ENCODE measurements at regions not wholly inside any gene's neighbourhood (a gene's known extent, or its start where the extent isn't known, plus 50 kb on each side); places are given as distances from the start of the nearest gene placed in this dataset.

DNA sequence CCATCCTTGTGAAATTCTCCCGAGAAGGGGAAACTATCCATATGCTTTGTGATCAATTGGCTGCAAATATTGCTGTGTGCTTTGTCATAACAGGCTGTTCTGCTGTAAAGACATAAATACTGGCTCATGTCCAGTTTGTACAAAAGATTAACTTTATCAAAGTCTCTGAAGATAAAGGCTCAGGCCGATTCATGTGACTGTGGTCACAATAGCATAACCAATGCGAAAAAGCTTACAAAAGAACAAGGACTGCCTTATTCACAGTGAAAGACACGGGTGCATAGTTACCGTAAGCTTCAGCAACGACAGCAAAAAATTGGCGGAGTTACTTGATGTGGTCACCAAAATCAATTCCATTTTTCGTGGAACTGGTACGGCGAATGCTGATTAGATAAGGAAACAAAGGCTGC, 173.6 kb upstream of the CHRM3 start:
- Histone ChIP-seq H3K9me3 (no peaks in the 10 kb centered on the region), H3K27me3 (no peaks in the 10 kb centered on the region), H3K4me1 (peaks cover 0 to 5% (median 0%) of the 10 kb centered on the region in 9 donors), H3K27ac (no peak overlapping the region), H3K36me3 (no peaks in the 10 kb centered on the region), H3K4me3 (peak overlapping the region in 1 of 10 donors; percentile 4)
- intact Hi-C loops (cut with DNase I), result no loop called here
- DNase-seq (no peak), ATAC-seq (no peak)
- TF ChIP-seq, protein P1, sequence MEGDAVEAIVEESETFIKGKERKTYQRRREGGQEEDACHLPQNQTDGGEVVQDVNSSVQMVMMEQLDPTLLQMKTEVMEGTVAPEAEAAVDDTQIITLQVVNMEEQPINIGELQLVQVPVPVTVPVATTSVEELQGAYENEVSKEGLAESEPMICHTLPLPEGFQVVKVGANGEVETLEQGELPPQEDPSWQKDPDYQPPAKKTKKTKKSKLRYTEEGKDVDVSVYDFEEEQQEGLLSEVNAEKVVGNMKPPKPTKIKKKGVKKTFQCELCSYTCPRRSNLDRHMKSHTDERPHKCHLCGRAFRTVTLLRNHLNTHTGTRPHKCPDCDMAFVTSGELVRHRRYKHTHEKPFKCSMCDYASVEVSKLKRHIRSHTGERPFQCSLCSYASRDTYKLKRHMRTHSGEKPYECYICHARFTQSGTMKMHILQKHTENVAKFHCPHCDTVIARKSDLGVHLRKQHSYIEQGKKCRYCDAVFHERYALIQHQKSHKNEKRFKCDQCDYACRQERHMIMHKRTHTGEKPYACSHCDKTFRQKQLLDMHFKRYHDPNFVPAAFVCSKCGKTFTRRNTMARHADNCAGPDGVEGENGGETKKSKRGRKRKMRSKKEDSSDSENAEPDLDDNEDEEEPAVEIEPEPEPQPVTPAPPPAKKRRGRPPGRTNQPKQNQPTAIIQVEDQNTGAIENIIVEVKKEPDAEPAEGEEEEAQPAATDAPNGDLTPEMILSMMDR (IDR thresholded peaks at IDR 0.05), result no peak
- WGBS, 2 donors, result 25 to 28% methylated on average over 10 of the region's 10 CpGs

DNA sequence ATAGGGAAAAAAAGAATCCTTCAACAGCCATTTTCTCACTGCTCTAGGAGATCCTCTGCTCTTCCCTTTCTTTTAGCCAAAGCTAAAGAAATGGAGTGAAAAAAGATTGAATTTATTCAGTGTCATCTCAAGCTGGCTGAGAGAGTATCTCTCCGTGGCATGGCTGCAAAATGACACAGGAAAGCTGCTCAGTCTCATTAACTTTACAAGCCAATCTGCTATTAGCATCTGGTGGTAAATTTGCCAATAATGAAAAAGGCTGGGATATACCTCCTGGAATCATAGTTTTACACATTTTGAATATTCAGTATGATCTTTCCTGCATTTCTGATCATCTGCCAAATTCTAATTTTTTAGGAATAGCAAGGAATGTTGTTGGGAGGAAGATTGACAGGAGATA, 176.8 kb upstream of the CHRM3 start:
- intact Hi-C loops (cut with DNase I), result no loop called here
- no peak overlapping the region for H3K27ac ChIP-seq
- 70 to 79% methylated on average over 1 of the region's 1 CpG for WGBS, 2 donors
- H3K4me1 ChIP-seq, result peaks cover 0 to 5% (median 0%) of the 10 kb centered on the region in 9 donors
- DNase-seq, result no peak
- H3K9me3 ChIP-seq, result no peaks in the 10 kb centered on the region
- no peaks in the 10 kb centered on the region for H3K27me3 ChIP-seq
- H3K4me3 ChIP-seq, result no peak overlapping the region
- TF ChIP-seq, protein P1 (IDR thresholded peaks at IDR 0.05), result no peak
- H3K36me3 ChIP-seq, result no peaks in the 10 kb centered on the region
- no peak for ATAC-seq

DNA sequence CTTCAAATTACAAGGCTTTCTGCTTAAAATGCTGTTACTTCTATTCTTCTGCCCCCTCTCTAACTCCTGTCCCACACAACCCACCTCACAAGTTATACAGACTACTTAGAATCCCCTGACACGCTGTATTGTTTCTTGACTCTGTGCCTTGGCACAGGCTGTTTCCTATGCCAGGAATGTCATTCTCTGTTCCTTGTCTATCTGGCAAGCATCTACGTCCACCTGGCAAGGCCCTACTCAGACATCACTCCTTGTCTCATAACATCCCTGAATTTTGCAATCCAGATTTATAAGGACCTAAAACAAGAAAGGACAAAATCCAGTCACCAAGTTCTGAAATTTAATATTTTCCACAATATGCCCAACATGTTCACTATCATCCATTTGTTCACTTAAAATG, 182.0 kb upstream of the CHRM3 start:
- intact Hi-C loops (cut with DNase I), result no loop called here
- Histone ChIP-seq H3K36me3 (no peaks in the 10 kb centered on the region), H3K27ac (no peak overlapping the region), H3K4me1 (no peaks in the 10 kb centered on the region), H3K4me3 (no peak overlapping the region), H3K27me3 (no peaks in the 10 kb centered on the region), H3K9me3 (no peaks in the 10 kb centered on the region)
- TF ChIP-seq, protein P1 (IDR thresholded peaks at IDR 0.05), result no peak
- 74 to 75% methylated on average over 2 of the region's 2 CpGs for WGBS, 2 donors
- ATAC-seq (no peak), DNase-seq (no peak)

DNA sequence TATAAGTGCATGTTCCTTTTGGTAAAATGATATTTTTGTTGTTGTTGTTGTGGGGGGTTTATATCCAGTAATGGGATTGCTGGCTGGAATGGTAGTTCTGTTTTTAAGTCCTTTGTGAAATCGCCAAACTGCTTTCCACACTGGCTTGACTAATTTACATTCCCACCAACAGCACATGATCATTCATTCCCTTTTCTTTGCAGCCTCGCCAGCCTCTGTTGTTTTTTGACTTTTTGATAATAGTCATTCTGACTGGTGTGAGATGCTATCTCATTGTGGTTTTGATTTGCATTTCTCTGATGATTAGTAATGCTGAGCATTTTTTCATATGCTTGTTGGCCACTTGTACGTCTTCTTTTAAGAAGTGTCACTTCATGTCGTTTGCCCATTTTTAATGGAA, 188.5 kb upstream of the CHRM3 start:
- ATAC-seq, result no peak
- Histone ChIP-seq H3K36me3 (no peaks in the 10 kb centered on the region), H3K27ac (no peak overlapping the region), H3K4me3 (no peak overlapping the region), H3K9me3 (peaks cover 0 to 24% (median 2%) of the 10 kb centered on the region in 11 donors), H3K27me3 (no peaks in the 10 kb centered on the region), H3K4me1 (no peaks in the 10 kb centered on the region)
- WGBS, 2 donors, result 81 to 82% methylated on average over 4 of the region's 4 CpGs
- TF ChIP-seq, protein P1 (IDR thresholded peaks at IDR 0.05), result no peak
- intact Hi-C loops (cut with DNase I), result no loop called here
- DNase-seq, result no peak

Data from heart right ventricle (tissue), 16 donors.